ELR (cell line): ENCODE measurements at regions not wholly inside any gene's neighbourhood (a gene's known extent, or its start where the extent isn't known, plus 50 kb on each side); places are given as distances from the start of the nearest gene placed in this dataset.
"Not testable (repeated sequence)": the region's sequence is repeated elsewhere in the genome, so short reads cannot be mapped to it uniquely, and the experiment has no call there.

ENCODE experiments used
- DNase-seq: peaks from one replicate; pipeline ENCODE4 v3.0.0-alpha.2; 2015; ENCODE audit warnings: low read depth

DNA sequence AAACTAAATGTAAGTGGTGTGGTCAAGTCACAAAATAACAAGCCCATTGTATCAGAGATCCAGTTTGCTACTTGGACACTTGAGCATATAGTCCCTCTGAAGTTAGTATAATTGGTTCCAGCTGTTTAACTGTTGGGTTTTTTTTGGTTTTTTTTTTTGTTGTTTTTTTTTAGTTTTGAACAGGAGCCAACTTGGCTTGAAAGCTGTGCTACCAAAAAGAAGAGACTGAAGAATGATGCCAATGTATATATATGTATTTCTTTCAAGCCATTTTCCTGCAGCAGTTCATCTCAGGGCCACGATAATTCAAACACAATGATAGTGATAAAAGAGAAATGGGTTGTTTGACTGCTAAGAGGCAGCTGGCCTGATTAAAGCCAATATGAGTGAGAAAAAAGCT, 138.3 kb downstream of the PCDH18 start:
- DNase-seq, result no peak

DNA sequence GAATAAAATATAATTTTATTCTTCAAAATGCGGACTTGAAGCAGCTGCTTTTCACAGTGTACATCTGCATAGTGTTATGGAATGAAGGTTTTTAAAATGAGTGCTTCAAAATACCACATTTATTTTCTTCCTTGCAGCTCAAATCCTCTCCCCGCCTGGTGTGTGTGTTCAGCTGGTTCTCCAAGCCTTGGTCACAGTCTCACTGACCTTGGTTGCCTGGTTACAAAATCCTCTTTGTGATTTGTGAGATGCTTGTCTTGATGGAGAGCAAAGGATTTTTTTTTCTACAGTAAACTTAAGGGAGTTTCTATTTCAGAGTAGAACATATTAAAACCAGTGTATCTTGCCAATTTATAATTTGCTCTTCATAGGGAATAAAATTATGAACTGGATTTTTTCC, 139.2 kb downstream of the PCDH18 start:
- no peak for DNase-seq

DNA sequence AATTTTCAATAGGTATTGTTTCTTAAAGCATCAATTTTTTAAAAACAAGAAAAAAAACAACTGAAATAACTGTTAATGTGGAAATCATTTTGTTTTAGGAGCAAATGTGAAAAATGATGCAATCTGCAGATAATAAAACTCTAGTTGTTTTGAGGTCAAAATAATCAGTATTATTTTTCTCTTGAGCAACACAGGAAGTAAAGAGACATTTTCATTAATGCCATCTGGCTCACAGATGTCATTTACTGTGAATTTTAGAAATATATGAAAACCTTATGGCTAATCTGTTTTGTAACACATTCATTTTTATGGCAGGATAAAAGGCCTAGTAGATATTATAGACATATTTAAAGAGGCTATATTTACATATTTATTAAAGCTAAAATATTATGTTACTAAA, 141.6 kb downstream of the PCDH18 start:
- no peak for DNase-seq

DNA sequence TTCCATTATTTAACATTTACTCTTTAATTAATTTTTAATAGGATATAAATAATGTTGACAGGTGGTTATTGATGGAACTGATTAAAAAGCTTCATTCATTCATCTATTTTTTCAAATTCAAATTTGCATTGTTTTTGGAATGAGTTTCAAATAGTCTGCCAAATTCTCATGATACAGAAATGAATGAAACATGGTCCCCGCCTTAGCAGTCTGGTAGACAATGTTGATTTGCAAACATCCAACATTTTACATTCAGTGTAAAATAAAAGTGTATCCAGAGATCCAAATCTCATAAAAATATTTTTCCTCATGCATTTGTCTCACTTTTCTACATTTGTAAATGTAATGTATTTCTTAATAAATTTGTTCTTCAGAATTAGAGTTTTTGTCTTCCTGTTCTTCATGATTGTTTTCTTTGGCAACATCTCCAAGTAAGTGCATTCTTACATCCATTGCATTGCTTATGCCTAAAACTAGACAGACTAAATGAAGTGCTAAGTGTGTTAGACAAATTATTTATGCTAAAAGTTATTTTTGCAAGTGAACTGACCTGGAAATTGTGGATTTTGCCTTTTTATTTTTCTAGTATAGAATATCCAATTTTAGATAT, 142.3 kb downstream of the PCDH18 start:
- DNase-seq, result no peak

DNA sequence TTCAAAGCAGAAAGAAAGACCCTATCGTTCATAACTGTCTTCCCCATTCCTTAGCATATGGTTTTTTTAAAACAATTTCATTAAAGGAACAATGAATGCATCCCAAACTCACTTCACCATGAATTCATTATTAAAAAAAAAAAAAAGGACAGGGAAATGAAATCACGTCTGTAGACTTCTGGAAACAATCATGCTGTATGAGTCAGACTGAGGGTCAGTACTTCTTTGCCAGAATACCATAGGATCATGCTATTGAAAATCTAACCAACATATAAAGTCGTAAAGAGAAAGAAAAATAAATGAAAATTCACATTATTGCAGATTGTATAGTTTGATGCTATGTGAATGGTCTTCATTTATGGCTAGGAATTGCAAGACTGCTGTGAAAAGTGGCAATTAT, 144.4 kb downstream of the PCDH18 start:
- peak; percentile 52 for DNase-seq

DNA sequence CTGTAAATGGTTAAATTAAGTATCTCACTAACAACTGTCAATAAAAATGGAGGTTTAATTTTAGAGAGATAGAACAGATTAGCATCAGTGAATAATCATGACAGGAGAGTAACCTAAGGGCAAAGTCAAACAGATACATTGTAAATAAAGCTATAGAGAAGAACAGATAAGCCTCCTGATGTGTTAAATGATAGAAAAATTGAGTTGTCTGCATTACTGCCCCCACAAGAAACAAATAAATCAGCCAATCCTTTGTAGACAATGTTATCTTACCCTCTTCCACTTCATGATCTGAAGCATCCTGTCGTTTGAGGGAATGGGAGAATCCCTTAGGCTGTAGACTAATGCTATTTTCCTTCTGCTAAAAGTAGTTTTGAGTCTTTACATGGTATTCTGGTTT, 147.8 kb downstream of the PCDH18 start:
- DNase-seq, result no peak

DNA sequence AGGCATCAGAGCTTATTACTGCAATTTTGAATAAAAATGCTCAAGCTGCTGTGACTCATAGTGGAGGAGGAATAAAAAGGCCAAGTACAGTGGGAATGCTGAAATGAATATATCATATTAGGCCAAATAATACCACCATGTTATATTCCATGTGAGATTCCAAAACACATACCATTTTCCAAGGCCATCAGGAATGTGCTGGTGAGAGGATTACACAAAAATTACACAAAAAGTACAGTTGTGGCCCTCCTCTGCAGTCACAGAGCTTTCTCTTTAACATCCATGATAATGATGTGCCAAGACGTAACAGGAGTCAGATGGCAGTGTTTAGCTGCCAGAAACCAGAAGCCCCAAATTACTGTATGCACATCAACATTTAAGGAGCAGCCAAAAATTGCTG, 153.5 kb downstream of the PCDH18 start:
- DNase-seq, result no peak

DNA sequence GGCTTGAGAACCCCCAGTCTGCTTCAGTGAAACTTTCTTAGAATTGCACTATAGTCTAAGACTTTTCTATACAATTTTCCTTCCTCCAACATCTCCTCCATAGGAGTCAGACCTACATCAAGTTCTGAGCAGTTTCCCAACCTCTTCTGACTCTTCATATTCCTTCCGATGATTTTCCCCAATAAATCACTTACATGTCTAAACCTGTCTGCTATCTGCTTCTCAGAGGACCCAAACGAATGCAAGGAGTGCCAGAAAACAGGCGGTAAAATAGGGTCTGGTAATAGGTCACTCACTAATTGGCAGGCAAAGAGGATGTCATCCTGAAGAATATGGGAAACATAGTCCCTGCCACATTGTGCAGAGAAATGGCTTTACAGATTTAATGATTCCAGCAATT, 153.9 kb downstream of the PCDH18 start:
- DNase-seq, result no peak

DNA sequence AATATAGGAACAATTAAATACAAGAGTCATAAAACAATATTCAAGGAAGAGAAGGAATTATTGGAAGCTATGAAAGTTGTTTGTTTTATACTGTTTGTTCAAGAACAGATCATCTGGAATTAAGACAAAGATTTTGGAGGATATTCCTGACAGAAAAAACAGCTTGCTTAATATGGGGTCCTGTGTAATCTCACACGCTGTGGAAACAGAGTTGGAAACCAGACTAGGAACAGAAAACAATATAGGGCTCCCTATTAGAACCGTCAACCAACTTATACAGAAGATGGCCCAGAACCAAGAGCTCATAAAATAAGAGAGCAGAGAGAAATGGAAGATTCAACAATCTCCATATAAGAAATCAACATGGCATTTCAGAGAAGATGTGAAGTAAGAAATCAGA, 156.0 kb downstream of the PCDH18 start:
- DNase-seq, result no peak

DNA sequence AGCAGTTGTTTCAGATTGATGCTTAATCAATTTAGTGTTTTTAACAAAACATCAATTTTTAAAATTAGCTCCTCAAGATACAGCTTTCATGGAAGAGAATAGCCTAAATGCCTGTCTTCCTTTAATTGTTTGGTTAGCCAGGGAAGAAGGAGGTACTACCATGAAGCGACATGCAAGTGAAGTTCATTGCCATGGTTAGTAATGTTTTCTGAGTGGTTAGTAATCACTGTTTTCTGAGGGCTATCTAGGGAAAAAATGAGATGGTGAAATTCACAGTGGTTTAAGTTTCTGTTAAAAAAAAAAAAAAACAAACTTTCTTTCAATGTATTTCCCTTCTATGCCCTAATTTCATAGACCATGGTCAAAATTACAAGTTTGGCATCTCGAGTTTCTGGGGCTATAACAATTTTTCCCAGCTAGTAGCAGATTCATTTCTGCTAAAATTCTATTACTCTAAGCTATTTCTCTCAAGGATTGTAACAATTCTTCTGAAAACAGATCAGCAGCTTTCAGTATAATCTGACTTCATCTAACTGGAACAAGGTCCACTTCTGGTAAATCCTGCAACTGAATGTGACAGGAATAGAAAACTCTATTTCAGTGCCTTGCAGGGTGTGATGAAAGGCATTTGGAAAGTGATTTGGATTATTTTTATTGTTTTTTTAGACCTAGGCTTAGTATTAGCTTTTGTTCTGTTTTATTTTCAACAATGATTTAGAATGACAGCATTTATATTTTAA, 157.0 kb downstream of the PCDH18 start:
- DNase-seq, result no peak

DNA sequence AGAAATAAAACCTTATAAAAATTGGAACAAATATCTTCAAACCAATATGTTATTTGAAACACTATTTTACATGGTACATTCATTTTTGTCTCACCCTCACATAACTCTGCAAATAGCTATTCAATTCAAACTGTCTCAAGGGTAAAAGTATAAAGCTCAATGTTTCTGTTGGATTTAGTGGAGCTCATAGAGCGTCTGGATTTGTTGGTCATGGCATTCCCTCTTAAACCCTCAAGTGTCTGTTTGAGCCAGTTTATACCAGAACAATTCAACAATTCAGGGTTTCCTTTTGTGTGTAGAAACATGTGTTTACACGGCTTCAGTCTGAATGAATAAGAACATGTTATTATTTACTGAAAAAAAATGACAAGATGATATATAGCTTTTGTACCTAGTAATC, 161.6 kb downstream of the PCDH18 start:
- peak; percentile 4 for DNase-seq

DNA sequence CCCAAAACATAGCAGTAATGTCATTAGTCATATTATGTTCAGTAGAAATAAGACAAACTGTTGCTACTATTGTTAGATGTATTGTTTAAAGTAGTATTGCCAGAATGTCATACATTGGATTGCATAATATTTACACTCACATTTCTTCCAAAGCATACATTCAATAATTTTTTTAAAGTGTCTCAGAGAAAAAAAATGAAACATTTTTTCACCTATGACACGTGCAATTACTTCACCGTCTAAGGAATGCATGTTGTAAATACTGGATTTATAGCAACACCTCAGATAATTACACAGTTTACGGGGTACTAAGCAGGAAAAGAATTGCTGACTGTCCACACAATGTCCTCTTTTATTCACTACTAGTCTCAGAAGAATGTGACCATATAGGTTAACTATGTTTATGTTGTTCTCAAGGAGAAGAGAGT, 162.1 kb downstream of the PCDH18 start:
- DNase-seq, result peak; percentile 79

DNA sequence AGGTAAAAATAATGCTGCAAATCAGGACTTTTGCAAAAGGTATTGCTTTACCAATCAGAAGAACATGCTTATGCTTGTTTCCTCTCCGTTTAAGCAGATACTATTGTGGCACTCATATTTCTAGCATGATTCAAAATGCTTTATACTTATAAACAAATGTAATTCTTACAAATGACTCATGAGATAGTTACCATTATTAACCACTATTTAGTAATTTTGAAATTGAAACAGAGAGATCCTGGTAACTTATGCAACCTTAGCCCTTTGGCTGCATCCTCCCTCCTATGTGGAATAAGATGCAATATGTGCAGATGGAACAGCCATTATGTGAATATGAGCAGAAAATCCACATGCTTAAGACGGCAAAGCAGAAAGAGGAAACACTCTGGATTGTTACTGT, 164.7 kb downstream of the PCDH18 start:
- peak; percentile 80 for DNase-seq

DNA sequence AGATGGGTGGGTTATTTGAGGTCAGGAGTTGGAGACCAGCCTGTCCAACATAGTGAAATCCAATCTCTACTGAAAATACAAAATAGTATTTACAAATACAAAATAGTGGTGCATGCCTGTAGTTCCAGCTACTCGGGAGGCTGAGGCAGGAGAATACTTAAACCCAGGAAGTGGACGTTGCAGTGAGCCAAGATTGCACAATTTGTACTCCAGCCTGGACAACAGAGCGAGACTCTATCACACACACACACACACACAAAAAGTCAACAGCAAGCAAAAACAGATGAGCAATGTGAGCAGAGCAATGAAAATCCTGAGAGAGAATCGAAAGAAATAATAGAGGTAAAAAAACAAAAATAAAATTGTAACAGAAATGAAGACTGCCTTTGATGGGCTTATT, 168.8 kb downstream of the PCDH18 start:
- no peak for DNase-seq

DNA sequence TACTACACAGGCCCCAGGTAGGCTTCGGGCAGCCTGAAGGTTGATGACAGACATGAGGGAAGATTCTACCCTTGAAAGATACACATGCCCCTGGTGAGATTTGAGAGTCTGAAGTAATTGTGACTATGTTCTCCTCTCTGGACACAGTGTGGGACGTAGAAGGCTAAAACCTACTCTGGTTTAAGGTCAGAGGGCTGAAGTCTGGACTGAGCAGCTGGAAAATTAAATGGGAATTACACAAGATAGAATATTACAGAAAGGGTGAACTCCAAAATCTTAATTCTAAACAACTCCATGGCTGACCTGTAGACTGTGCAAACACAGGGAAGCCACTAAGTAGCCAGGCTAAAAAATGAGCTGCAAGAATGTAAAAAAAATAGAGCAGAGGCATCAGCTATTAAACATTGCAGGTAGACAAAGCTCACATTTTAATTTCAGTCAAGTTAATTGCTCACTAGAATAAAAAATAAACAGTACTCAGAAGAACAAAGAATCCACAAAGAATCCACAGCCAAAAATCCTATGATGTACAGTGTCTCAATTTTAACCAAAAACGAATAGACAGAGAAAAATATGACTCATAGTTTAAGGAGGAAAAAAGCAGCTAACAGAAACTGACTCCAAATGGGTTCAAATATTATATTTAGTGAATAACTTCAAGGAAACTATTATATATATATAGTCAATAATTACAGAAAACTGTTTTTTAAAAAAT, 170.4 kb downstream of the PCDH18 start:
- DNase-seq, result no peak

DNA sequence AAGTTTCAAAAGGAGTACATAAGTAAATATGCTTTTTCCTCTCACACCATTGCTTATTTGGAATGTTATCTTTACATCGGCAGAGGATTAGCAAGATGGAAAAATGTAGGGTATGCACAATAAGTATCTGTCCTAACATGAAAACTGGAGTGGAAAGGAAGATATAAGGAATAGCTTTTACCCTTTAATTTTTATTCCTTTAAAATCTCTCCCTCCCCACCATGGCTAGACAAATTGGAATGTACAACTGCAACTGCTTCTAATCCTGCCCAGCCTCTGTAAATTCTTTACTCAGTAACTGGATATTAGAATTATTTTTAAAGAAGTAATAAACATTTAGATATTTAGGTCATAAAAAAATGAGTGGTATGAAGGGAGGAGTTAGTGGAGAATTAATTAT, 171.5 kb downstream of the PCDH18 start:
- no peak for DNase-seq

DNA sequence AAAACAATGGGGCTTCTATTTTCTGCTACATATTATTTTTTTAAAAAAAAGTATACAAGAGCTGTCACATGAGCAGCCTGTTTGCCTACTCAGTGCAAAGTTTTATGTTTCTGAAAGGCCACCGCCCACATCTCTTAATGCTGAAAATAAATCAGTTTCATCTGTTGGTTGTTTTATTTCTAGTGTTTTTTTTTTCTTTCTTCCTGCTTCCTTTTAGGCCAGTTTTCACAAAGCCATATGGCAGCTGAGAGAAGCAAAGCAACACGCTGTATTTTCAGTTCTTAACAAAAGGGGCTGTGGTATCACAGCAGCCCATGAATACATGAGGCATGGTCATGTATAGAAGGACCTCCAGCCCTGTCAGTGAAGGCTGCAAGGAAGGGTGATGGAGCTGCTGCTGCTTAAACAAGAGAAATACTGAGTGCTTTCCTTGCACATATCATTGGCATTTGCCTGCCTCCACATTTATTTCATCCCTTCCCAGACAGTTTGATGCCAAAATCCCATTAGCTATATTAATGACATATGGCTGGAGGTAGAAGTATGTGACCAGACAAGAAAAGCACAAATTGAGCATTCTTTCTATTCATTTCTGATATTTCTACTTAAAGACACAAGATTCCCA, 172.5 kb downstream of the PCDH18 start:
- no peak for DNase-seq

DNA sequence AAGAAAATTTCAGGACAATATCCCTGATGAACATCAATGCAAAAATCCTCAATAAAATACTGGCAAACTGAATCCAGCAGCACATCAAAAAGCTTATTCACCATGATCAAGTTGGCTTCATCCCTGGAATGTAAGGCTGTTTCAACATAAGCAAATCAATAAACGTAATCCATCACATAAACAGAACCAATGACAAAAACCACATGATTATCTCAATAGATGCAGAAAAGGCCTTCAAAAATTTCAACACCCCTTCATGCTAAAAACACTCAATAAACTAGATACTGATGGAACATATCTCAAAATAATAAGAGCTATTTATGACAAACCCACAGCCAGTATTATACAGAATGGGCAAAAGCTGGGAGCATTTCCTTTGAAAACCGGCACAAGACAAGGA, 177.7 kb downstream of the PCDH18 start:
- DNase-seq, result not testable (repeated sequence)

DNA sequence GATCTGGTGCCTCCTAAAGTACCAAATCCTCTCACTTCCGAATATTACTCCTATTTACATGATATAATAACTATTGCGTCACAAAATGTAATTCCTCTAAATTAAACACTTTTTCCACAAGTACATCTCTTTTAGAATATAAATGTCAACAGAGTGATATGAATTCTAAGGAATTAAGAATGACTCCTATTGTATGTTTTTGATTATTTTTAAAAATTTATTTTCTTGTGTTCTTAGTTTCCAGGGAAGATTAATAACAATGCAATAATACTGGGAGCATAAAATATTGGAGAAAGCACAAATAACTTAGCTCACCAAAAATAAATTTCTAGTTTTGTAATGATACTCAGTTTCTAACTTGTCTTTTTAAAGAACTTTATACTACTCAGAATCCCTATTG, 184.9 kb downstream of the PCDH18 start:
- DNase-seq, result no peak

DNA sequence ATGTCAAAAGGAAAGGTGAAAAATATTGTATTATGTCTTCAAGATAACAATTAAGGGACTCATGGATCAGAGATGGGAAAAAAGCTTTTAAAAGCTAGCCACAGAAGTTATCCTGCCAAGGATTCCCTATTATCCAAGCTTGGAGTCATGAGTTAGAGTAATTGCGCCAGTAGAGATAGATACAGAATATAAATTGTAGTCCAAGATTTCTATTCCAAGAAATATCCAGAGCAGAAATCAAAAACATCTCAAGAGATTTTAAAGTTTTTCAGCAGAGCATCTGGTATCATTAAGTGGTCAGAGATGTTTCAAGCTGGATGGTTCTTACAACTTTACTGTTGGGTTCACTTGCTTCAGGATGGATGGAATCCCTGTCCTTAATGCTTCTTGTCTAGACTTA, 186.7 kb downstream of the PCDH18 start:
- DNase-seq, result no peak

DNA sequence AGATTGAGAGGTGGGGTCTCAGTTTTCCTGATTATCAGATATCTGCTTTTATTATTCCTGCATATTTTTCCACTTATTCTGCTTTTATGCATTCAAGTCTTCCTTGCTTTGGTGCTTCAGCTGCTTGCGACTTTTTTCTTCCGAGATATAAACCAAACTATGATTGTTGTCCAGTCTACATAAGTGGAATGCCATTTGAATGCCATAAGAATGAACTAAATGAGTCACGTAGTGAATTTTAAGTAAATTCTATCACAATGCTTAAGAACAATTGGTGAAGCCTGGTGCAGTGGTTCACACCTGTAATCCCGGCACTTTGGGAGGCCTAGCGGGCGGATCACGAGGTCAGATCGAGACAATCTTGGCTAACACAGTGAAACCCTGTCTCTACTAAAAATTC, 189.1 kb downstream of the PCDH18 start:
- peak; percentile 4 for DNase-seq

DNA sequence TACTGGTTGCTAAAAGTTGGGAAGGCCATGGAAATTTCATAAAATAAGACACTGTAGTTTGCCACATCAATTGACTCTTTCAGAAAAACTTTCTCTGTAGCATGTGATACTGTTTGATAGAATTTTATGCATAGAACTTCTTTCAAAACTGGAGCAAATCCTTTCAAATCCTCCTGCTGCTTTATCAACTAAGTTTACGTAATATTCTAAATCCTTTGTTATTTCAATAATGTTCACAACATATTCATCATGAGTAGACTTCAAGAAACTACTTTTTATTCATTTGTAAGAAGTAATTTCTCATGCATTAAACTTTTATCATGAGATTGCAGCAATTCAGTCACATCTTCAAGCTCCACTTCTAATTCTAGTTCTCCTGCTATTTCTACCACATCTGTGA, 199.3 kb downstream of the PCDH18 start:
- DNase-seq, result no peak

DNA sequence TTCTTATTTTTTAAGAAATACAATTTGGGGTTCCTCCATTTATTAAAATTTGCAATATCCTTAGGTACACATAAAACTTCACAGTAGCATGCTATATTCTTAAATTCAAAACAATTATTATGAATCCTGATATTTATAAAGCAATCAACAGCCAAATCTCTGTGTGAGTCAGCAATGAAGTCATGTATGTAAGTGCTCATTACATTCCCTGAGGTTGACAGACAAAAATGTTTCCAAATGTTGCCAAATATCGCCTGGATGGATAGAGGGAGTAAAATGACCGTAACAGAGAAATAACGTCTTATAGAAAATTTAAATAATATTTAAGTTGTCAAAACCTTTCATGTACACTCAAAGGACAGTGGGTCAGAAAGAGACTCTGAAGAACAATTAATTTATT, 220.0 kb downstream of the PCDH18 start:
- peak; percentile 50 for DNase-seq
